ENCODE measurements at regions not wholly inside any gene's neighbourhood (a gene's known extent, or its start where the extent isn't known, plus 50 kb on each side); places are given as distances from the start of the nearest gene placed in this dataset.

- Histone ChIP-seq H3K9me3 (no peaks in the 10 kb centered on the region), H3K27me3 (peaks cover 0 to 65% of the 10 kb centered on the region in 2 donors), H3K36me3 (no peaks in the 10 kb centered on the region), H3K27ac (no peak overlapping the region), H3K4me1 (no peaks in the 10 kb centered on the region), H3K4me3 (no peak overlapping the region)
- intact Hi-C loops (cut with DNase I; ENCODE audit: low total_unique reads), result no loop called here
- TF ChIP-seq POLR2A (IDR thresholded peaks at IDR 0.05), result no peak
- no peak for TF ChIP-seq POLR2AphosphoS5 (IDR thresholded peaks at IDR 0.05)
- no peak for TF ChIP-seq CTCF (IDR thresholded peaks at IDR 0.05)
- no peak for DNase-seq (ENCODE audit: low spot score in 2 of 2)
Measured at GRCh38 chr4:8783736-8784135, 87.9 kb downstream of the HMX1 start.

DNA sequence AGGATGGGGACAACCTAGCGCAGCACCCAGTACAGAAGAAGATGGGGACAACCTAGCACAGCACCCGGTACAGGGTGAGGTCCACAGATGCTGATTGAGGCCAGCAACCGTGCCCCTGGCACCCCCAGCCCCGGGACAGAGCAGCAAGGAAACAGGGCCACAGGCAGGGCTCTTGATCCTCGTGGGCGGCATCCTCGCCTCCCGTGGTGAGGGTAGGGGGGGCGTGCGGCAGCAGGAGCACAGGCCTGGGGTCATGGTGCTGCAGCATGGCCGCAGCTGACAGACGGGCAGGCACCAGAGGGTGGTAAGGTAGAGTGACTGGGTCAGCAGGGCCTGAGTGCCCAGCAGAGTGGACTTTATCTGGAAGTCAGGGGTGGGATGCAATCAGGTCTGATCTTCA lies 89.5 kb downstream of the HMX1 start:
- H3K4me1 ChIP-seq, result no peaks in the 10 kb centered on the region
- intact Hi-C loops (cut with DNase I; ENCODE audit: low total_unique reads), result no loop called here
- H3K27ac ChIP-seq, result no peak overlapping the region
- H3K36me3 ChIP-seq, result no peaks in the 10 kb centered on the region
- peaks cover 0 to 56% of the 10 kb centered on the region in 2 donors for H3K27me3 ChIP-seq
- DNase-seq (ENCODE audit: low spot score in 2 of 2), result no peak
- H3K9me3 ChIP-seq, result no peaks in the 10 kb centered on the region
- no peak overlapping the region for H3K4me3 ChIP-seq
- no peak for TF ChIP-seq POLR2AphosphoS5 (IDR thresholded peaks at IDR 0.05)
- no peak for TF ChIP-seq POLR2A (IDR thresholded peaks at IDR 0.05)
- no peak for TF ChIP-seq CTCF (IDR thresholded peaks at IDR 0.05)

- Histone ChIP-seq H3K27me3 (peaks cover 0 to 52% of the 10 kb centered on the region in 2 donors), H3K9me3 (no peaks in the 10 kb centered on the region), H3K27ac (no peak overlapping the region), H3K4me1 (no peaks in the 10 kb centered on the region), H3K4me3 (no peak overlapping the region), H3K36me3 (no peaks in the 10 kb centered on the region)
- no peak for TF ChIP-seq POLR2A (IDR thresholded peaks at IDR 0.05)
- no peak for TF ChIP-seq CTCF (IDR thresholded peaks at IDR 0.05)
- no peak for TF ChIP-seq POLR2AphosphoS5 (IDR thresholded peaks at IDR 0.05)
- no peak for DNase-seq (ENCODE audit: low spot score in 2 of 2)
- intact Hi-C loops (cut with DNase I; ENCODE audit: low total_unique reads), result no loop called here
Measured at GRCh38 chr4:8781641-8782040, 90.0 kb downstream of the HMX1 start.

DNA sequence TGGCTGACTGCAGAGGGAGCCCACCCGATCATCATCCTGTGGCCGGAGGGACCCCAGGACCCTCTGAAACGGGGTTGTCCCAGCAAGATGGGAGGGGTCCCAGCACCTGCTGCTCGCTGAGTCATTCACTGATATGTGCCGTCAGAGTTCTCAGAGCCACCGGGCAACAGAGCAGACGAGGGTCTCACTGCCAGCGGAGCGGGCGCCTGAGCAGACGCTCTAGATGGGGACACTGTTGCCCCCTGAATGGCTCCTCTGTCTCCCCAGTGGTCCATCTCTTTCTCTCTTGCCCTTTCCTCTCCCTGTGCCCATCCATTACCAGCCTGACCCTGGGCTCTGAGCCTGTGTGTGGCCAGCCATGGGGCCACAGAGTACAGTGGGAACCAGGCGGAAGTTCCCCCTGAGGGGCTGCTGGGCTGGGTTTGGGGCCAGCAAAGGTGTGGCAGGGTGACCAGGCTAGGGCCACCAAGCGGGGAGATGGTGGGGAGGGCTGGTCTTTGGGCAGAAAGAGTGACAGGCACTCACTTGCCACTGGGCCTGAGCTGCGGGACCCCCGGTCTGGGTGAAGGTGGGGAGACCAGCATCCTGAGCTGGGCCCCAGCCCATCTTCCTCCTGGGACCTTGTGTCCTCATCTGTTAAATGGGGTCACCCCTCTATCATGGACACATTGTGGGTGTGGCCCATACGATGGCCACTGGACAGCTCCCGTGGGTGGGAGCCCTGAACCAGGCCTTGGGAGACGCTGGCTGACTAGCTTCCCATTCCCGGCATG lies 90.9 kb downstream of the HMX1 start:
- intact Hi-C loops (cut with DNase I; ENCODE audit: low total_unique reads), result no loop called here
- TF ChIP-seq POLR2AphosphoS5 (IDR thresholded peaks at IDR 0.05) (no peak), CTCF (IDR thresholded peaks at IDR 0.05) (no peak), POLR2A (IDR thresholded peaks at IDR 0.05) (no peak)
- no peaks in the 10 kb centered on the region for H3K4me1 ChIP-seq

GRCh38 chr4:8780086-8780485 lies 91.6 kb downstream of the HMX1 start:
- TF ChIP-seq POLR2A (IDR thresholded peaks at IDR 0.05) (no peak), CTCF (IDR thresholded peaks at IDR 0.05) (no peak), POLR2AphosphoS5 (IDR thresholded peaks at IDR 0.05) (no peak)
- Histone ChIP-seq H3K36me3 (no peaks in the 10 kb centered on the region), H3K27ac (no peak overlapping the region), H3K27me3 (peaks cover 0 to 40% of the 10 kb centered on the region in 2 donors), H3K4me1 (no peaks in the 10 kb centered on the region), H3K9me3 (no peaks in the 10 kb centered on the region), H3K4me3 (no peak overlapping the region)
- no peak for DNase-seq (ENCODE audit: low spot score in 2 of 2)
- intact Hi-C loops (cut with DNase I; ENCODE audit: low total_unique reads), result no loop called here

More for the DNA sequence above, 90.9 kb downstream of the HMX1 start:
- Histone ChIP-seq H3K36me3 (no peaks in the 10 kb centered on the region), H3K27me3 (peaks cover 0 to 43% of the 10 kb centered on the region in 2 donors), H3K9me3 (no peaks in the 10 kb centered on the region), H3K4me3 (no peak overlapping the region), H3K27ac (no peak overlapping the region)
- DNase-seq (ENCODE audit: low spot score in 2 of 2), result no peak

Measured in breast epithelium (tissue), 4 donors.